Peyer's patch (tissue), 4 donors: ENCODE measurements at regions not wholly inside any gene's neighbourhood (a gene's known extent, or its start where the extent isn't known, plus 50 kb on each side); places are given as distances from the start of the nearest gene placed in this dataset.
"Not testable (repeated sequence)": the region's sequence is repeated elsewhere in the genome, so short reads cannot be mapped to it uniquely, and the experiment has no call there.

Experiments used
- POLR2A ChIP-seq, 2 donors: fragments of 450-650 bp; IDR thresholded peaks; one replicate each; pipeline ENCODE4 v1.5.1; 2017; ENCODE audit warnings: antibody characterized with exemption in 2 of 2, mild to moderate bottlenecking in 2 of 2, moderate library complexity in 2 of 2
- TF ChIP-seq, protein P1 (sequence below), 6 experiments: fragments of 450-650 bp in 4 of 6; fragments of 200-600 bp in 2 of 6; sonication (generic) in 1 of 6; IDR thresholded peaks; one replicate each; pipeline ENCODE4 v1.5.1; 2017 to 2019; ENCODE audit warnings: antibody characterized with exemption in 6 of 6, mild to moderate bottlenecking in 3 of 6, moderate library complexity in 1 of 6

GRCh38 chr6:1210631-1211030 lies 101.3 kb upstream of the FOXQ1 start:
- TF ChIP-seq, protein P1, sequence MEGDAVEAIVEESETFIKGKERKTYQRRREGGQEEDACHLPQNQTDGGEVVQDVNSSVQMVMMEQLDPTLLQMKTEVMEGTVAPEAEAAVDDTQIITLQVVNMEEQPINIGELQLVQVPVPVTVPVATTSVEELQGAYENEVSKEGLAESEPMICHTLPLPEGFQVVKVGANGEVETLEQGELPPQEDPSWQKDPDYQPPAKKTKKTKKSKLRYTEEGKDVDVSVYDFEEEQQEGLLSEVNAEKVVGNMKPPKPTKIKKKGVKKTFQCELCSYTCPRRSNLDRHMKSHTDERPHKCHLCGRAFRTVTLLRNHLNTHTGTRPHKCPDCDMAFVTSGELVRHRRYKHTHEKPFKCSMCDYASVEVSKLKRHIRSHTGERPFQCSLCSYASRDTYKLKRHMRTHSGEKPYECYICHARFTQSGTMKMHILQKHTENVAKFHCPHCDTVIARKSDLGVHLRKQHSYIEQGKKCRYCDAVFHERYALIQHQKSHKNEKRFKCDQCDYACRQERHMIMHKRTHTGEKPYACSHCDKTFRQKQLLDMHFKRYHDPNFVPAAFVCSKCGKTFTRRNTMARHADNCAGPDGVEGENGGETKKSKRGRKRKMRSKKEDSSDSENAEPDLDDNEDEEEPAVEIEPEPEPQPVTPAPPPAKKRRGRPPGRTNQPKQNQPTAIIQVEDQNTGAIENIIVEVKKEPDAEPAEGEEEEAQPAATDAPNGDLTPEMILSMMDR (IDR thresholded peaks at IDR 0.05), result not testable (repeated sequence)
- not testable (repeated sequence) for TF ChIP-seq POLR2A (IDR thresholded peaks at IDR 0.05)
